HG02840 (cell line): ENCODE measurements at regions not wholly inside any gene's neighbourhood (a gene's known extent, or its start where the extent isn't known, plus 50 kb on each side); places are given as distances from the start of the nearest gene placed in this dataset.

Source experiments
- ATAC-seq: cut with Tn5 transposase; IDR thresholded peaks from one replicate; pipeline ENCODE4 v1.9.1; 2021; ENCODE audit warnings: mild to moderate bottlenecking, moderate library complexity, moderate number of reproducible peaks; ENCODE audit not compliant: unreplicated experiment, low FRiP score

DNA sequence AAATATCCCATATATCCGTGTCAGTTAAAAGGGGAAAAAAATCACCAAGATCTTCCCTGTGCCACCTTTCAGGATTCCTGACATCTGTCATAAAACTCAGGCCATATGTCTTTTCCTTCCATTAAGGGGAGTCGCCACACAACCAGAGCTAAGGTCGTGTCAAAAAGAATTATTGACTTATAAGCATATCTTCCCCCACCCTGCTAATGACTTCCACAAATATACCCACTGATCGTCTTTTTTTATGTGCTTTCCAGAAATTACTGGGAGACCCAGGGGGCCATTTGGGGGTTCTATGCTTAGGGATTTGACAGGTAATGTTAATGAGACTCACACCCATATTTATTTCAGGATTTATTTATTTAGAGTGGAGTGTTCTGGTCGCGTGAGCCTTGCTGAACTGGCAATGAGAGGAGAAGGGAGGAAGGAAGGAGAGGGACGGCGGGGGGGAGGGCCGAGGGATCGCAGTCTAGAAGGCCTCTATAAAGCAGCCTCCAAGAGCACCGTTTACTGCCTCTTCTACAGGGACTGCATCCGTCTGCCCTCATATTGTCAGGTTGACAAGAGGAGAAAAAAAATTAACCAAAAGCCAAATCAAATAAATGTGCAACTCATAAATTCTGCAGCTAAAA lies 135.7 kb upstream of the MGMT start:
- ATAC-seq = no peak

DNA sequence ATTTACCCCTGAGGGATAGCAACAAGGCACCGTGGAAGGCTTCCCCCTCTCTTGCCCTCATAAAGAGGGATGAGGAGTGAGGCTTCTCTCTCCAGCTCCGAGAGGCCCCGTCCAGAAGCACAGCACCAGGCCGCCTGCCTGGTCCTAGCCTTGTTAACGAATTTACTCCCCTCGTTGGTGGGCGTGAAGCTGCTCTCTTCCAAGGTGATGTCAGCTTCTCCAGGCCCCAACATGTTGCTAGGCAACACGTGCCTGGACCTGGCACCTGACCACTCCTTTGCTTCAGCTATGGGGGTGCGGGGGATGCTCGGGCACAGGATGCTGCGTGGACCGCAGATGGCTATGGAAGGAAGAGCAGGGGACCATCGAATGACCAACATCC lies 135.2 kb upstream of the MGMT start:
- no peak for ATAC-seq

DNA sequence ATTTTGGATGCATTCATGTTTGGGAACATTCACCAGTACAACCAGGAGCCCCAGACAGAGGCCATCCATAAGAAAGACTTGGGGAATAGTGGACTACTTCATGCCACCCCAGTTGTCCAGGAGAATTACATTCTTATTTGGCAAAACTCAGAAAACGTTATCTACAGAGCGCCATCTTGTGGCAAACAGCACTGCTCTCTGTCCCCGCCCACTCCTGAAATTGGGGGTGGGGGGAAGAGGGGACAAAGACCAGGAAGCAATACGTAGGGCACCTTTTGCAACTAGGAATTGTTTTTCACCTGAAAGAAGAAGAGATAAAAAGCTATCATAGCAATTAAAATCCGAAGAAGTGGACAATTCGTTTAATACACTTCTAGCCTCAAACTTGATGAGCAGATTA lies 134.6 kb upstream of the MGMT start:
- no peak for ATAC-seq

DNA sequence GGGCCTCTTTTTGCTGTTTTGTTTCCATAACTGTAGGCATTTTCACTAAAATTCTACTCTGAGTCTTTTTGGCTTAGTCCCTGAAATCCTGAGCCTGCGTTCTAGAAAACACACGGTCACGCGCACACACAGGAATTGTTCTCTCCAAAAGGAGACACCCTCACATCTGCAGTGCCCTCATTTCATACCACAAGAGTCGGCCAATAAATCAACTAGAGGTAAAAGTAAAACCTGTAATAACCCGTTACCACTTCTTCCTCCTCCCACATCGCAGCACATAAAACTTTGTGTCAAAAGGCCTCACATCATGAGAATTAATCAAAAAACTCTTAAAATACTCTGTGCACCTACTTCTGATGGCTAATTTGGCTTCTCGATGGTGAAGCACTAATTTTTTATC lies 133.3 kb upstream of the MGMT start:
- no peak for ATAC-seq

DNA sequence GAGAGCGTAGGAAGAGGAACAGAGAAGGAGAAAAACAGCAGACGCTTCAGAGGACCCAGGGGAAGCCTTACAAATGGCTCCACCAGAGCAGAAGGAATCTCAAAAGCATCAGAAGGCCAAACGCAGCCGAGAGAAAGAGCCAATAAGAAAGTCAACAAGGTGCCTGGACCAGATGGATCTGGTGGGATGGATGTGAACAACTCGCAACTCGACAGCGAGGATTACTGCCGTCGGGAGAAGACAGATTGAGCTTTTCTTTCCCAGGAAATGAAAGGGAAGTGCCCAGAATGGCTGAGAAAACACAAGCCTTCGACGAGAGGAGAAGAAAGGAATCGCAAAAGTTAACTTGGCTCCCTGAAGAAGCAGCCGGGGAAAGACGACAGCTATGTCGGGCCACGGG lies 132.8 kb upstream of the MGMT start:
- ATAC-seq = no peak

DNA sequence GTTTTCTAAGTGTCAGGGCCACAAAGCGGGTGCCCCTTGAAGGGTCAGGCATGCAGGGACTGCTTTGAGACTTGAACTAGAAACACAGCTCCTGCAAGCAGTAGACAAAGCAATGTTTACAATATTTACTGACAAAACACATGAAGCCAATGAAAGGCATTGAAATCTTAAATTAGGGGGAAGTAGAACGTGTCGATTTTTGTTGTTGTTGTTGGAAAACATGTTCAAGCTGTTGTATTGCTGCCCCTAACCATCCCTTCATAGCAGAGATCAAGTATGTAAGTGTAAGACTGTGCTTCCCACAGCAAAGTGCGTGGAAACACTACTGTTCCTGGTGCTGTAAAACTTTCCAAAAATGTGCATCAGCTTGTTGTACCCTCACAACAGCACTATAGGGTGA lies 131.6 kb upstream of the MGMT start:
- no peak for ATAC-seq

DNA sequence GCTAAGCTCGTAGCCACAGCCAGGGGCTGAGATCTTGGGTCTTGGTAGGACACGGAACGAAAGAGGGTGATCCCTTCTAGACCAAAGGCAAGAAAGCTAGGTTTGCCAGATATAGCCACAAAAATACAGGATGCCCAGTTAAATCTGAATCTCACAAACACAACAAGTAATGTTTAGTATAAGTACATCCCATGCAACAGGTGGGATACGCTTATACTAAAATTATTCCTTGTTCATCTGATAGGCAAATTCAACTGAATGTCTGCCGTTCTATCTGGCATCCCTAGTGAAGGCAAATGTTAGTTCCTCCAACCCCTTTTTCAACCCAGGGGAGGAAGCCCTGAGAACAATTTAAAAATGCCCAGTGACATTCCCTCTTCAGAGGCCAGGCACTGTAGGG lies 131.1 kb upstream of the MGMT start:
- ATAC-seq = no peak

DNA sequence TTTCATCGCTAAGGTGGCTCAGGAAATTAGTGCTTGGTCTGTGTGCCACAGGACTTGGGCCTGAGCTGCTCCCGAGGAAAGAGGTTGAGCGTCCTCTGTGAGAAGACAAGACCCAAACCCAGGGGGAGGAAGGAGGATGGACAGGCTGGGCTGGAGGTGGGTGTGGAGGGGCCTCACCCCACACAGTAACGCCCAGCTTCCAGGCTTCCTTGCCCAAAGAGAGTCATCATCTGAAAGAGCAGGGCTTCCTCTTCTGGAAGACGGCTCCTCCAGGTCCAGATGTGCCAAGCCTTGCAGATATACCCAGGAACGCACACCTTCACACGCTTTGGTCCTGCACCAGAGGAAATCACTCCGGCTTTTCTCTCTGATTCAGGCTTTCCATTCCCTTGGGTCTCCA lies 127.8 kb upstream of the MGMT start:
- ATAC-seq = no peak

DNA sequence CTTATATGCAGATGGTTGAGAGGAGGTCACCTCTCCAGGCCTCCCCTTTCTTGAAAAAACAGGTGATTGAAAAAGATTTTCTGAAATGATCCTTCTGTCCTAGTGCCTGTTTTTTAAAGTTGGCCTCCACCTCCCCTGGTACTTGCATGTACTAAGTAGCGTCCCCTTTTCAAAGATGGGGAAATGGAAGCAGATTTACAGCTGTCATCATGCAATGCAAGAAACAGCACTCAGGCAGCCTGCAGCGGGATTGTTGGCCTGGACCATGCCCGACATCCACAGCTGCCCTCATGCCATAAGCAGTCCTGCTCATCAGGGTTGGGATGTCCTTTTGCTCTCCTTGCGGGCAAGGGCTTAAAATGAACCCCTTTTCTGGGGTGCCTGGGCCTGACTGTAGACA lies 127.2 kb upstream of the MGMT start:
- no peak for ATAC-seq

DNA sequence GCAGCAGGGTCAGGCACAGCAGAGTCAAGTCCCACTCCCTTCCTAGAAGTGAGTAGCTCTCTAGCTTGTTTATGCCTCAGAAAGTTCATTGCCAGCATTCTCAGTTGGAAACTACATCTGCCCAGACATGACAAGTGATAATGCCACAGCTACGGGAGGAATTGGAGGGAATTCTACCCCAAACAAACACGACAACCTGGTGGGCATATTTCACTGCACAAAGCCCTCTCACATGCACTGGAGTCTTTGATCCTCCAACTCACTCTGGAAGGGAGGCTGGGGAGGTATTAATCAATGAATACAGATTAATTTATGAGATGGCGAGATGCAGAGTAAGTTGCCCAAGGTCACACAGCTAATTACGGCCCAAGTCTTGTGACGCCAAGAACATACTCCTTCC lies 126.0 kb upstream of the MGMT start:
- ATAC-seq = no peak

DNA sequence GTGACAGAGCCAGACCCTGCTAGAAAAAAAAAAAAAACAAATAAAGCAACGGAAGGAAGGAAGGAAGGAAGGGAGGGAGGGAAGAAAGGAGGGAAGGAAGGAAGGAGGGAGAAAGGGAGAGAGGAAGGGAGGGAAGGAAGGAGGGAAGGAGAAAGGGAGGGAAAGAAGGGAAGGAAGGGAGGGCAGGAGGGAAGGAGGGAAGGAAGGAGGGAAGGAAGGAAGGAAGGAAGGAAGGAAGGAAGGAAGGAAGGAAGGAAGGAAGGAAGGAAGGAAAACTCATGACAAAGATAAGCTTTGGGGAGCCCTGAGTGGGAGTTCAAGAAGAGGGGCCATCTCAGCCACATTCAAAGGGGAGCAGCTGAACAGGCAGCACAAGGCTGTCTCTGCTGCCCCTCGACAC lies 124.7 kb upstream of the MGMT start:
- ATAC-seq = no peak

DNA sequence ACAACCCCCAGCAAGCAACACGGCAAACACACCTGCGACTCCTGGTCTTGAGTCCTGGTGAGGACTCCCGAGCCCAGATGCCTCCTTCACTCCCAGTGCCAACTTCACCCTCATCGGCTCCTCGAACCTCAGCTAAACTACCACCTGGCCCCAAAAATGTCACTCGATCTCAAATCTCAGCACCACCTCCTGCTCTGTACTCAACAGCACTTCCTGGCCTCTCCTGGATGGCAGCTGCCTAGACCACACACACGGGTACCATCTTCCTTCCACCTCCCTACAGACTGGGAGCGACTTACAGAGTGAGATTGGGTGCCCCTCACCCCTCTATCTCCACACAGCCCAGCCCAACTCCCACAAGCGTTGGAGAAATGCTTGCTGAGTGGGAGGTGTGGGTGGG lies 123.9 kb upstream of the MGMT start:
- no peak for ATAC-seq

DNA sequence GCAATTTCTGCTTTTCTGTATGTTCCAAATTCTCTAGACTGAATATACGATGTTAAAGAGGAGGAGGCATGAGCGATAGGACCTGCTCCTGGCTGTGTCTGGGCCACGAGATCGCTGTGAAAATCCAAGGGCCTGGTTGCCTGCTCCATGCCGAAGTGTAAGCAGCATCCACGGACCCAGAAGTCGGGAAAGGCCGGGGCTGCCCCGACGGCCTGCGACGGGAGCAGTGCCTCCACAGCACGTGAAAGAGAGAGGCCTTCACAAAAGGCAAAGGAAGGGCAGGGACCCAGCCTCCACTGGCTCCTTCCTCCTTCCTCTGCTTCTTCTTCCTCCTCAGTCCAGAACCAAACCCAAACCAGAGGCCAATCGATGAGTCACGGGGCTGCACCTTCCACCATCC lies 122.9 kb upstream of the MGMT start:
- ATAC-seq = no peak

DNA sequence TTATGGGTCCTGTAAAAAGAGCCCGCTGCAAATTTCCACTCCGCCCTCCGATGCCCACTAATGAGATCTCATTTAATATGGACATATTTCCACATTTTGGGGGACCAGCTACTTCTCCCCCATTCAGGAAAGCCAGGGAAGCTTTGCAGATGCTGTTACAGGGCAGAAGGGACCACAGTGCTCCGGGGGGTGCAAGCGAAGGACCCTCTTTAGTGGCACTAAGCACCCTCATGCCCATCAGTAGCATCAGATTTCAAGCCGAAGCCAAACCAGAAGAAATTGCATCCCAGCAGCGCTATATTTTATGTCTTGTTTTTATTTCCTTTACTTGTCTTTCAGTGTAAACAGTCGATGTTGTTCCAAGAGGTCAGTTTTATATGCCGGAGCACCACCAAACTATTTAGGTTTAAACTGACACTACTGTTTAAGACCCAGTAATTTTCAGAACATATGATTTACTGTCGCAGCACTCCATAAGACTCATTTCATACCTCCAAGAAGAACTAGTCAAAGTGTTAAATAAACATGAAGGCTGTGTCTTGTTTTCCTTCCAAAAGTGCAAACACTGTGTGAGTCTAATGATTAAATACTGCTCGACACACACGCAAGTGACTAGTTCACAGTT lies 122.2 kb upstream of the MGMT start:
- no peak for ATAC-seq

DNA sequence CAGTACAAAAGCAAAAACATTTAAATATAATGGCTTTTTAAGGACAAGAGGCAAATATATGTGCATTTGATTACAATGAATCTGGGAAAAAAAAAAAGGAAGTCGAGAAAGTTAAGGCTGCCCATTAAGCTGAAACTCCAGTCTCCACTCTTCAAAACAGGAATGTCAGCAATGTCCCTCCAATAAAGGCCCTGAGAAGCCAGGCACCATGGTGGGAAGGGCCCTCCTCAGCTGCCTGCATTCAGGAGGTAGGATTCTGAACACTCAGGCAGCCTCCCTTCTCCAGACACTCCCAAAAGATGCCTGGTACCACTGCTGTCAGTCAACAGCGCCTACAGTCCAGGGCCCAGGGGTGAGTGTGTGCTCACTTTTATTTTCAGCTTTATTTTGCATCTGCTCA lies 121.3 kb upstream of the MGMT start:
- ATAC-seq = no peak

DNA sequence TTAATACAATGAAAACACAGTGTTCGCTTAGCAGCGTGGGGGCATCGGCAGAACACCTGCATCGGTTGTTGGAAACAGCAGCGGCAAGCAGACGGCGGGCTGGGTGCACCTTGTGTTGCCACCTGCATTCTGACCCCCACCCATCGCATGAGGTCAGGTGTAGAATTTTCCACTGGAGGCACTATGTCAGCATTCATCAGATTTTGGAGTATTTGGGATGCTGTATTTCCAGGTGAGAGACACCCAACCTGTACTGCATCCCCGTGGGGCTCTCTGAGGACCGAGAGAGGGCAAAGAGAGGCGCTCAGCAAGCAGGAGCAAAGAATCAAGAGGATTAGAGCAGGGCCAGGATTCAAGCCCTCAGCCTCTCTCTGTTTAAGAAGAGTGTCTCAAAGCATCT lies 116.4 kb upstream of the MGMT start:
- no peak for ATAC-seq

DNA sequence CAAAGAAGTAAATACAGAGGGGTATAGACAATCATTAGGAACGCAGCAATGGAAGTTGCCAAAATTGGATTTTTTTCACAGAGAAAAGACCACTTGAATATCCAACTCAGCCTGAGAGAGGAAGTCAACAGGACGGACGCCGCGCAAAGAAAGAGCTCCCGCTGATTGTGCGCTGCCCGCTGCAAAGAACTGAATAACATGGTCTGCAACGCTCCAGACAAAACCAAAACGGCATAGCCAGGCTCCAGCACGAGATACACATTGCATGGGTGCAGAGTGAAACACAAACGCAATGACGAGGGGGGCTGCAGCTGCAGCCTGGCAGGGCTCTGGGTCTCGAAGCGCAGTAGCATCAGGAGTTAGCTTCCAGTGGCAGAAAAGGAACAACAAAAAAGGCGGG lies 113.9 kb upstream of the MGMT start:
- ATAC-seq = no peak

DNA sequence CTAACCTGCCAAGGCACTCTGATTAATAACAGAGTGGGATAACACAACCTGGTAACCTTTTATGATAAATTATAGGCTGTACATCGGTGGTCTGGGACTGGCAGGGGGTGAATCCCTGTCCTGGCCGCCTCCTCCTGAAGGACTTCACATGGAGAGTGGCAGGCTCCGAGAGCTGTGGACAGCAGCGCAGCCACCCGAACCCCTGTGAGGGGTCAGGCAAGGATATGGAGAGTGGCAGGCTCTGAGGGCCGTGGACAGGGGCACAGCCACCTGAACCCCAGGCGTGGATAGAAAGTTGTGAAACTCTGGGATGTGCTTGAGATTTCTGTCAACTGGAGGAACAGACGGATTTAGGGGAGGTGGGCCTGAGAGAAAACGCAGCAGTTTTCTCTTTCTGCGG lies 107.0 kb upstream of the MGMT start:
- ATAC-seq = no peak

DNA sequence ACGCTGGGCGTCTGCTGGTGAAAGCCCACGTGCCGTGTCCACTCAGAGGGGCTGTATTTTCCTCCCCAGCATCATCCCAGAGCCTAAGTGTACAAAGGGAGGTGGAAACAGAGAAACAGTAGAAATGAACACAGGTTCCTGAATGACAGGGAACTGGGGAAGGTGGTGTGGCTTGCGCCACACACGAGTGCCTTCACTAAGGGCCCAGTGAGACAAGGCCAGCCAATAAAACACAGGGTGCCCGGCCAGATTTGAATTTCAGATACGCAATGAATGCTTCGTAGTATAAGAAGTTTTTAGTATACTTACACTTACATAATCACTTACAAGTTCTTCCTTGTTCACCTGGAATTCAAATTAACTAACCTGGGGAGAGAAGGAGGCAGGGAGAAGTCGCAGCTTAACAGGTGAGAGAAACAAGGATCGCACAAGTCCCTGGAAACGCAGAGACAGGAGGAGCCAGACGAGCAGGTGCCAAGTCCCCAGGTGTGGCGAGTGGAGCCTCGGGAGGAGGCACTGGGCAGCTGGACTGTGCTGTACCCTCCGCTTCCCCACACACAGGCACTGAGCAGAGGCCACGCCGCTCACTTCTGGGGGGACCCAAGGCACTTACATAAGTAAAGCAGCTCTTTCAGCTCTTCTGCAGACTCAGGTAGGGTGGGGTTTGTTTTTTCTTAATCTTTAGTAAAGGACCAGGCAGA lies 105.2 kb upstream of the MGMT start:
- no peak for ATAC-seq

DNA sequence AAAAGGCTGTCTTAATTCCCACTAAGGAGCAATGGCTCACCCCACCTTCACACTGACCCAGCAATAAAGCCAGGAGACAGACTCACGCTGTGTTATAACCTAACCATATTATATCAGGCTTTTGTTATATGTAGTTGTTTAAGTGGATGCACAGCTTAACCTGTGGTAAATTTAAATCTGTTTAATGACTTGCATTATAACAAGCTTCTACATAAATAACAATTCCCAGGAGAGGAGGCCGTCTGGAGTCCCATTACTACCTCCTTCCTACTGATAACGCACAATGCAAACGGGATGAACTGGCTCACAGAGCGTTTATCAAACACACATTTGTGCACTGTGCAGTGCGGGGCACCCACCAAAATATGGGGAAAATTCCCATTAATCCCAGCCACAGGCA lies 102.1 kb upstream of the MGMT start:
- no peak for ATAC-seq

DNA sequence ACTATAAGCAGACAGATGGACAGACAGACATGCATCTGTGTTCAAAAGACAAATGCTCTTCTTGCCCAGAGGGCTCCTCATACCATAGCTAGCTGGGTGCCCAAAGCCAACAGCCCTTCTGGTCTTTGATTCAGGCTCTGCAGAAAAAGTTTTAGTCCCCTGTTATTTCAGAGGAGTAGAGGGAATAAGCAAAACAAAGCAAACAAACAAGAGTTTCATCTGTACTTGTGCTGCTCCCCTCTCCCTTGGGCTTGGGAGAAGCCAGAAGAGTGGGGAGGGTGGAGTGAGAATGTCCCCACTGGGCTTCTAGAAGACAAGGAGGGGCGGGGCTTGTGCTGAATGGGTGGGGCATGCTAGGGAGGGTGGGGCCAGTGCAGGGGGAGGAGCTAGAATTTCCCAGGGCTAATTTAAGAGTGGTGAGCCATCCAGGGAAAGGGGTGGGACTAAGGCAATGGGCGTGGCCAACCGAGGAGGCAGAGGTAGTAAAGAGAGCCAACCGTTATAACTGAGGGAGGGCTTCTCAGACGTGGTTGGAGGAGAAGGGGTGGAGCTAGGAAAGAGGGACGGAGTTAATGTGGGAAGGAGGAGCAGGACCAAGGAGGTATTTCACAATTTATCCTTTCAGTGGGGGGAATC lies 101.2 kb upstream of the MGMT start:
- no peak for ATAC-seq

DNA sequence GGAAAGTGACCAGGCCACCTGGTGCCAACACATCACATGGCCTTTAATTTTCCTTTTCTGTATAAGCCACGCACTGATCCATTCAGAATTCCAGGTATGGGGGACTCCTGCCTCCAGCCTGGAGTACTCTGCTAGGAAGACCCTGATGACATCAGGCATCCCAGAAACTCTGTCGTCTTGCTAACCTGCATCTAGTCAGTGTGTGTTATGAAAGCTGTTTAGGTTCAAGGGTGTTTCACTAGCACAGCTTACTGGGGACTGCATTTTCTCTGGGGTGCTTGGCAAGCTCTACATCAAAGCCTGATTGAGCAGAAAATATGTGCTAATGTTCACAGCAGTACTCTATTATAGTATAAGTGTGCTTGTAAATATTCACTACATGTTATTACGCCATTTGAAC lies 100.6 kb upstream of the MGMT start:
- no peak for ATAC-seq
